HepG2 (cell line): ENCODE measurements at regions not wholly inside any gene's neighbourhood (a gene's known extent, or its start where the extent isn't known, plus 50 kb on each side); places are given as distances from the start of the nearest gene placed in this dataset.

Source experiments
- ATAC-seq: fragments of 200-7000 bp; cut with Tn5 transposase; 3 replicates; pipeline ENCODE4 v1.9.1; 2020; ENCODE audit warnings: mild to moderate bottlenecking, moderate library complexity
- BruUV-seq: library from RNA; stranded (reverse); fragments of 400-500 nt; replicated peaks from 2 replicates; lab custom pipeline; 2021; lab: Mats Ljungman, UMichigan
- CTCF ChIA-PET: fragments of 300-600 bp; formaldehyde crosslinking; extraction: SDS; loops from one replicate; lab custom pipeline; 2021; ENCODE audit warnings: low total read pairs, inconsistent platforms, low intra/inter-chr PET ratio; lab: Yijun Ruan, JAX
- POLR2A ChIA-PET: fragments of 350-600 bp; sonication (Branson Sonifier 250); formaldehyde crosslinking; loops from one replicate; lab custom pipeline; 2020; ENCODE audit warnings: antibody characterized with exemption, inconsistent platforms; lab: Yijun Ruan, JAX
- DNase-seq: peaks from one replicate; pipeline ENCODE4 v3.0.0-alpha.2; 2015; ENCODE audit warnings: low spot score
- FAIRE-seq: peaks from 3 replicates; lab custom pipeline; 2011; peaks lifted over from hg19 to GRCh38; lab: Jason Lieb, UNC
- H2AFZ ChIP-seq: one replicate; pipeline ENCODE4 v1.6.1; 2011; ENCODE audit warnings: low read length, inconsistent platforms
- H3K27ac ChIP-seq: fragments of 300-600 bp; 3 replicates; pipeline ENCODE4 v1.8.0; 2011; ENCODE audit warnings: mixed run types, mild to moderate bottlenecking, mixed read lengths, low read length, inconsistent platforms; ENCODE audit not compliant: insufficient read depth; ENCODE audit errors: extremely low read length
- H3K27me3 ChIP-seq, 2 experiments: fragments of 200-600 bp in 1 of 2; 2 replicates in 1 of 2; 3 replicates in 1 of 2; pipeline versions ENCODE4 v1.6.0 to v1.8.0; 2011; ENCODE audit warnings: low read length in 2 of 2, mild to moderate bottlenecking in 2 of 2, moderate library complexity in 2 of 2, inconsistent platforms in 1 of 2; ENCODE audit not compliant: insufficient read depth in 2 of 2, control insufficient read depth in 1 of 2
- H3K36me3 ChIP-seq, 2 experiments: fragments of 200-600 bp in 1 of 2; replicated peaks in 1 of 2; 2 replicates in 1 of 2; 3 replicates in 1 of 2; pipeline versions ENCODE4 v1.5.1 to v1.8.0; 2011; ENCODE audit warnings: low read length in 2 of 2, inconsistent platforms in 1 of 2; ENCODE audit not compliant: insufficient read depth in 2 of 2, control insufficient read depth in 1 of 2
- H3K4me1 ChIP-seq: 2 replicates; pipeline ENCODE4 v1.5.1; 2012; ENCODE audit warnings: low read length, inconsistent platforms; ENCODE audit not compliant: insufficient read depth
- H3K4me2 ChIP-seq: 2 replicates; pipeline ENCODE4 v1.6.0; 2011; ENCODE audit warnings: low read depth, low read length, inconsistent platforms
- H3K4me3 ChIP-seq, 3 experiments: fragments of 200-600 bp in 1 of 3; sonication (generic), shearing (Covaris generic) in 1 of 3; replicated peaks in 1 of 3; 2 replicates each; pipeline ENCODE4 v1.5.1; 2011 to 2016; ENCODE audit warnings: low read length in 3 of 3, inconsistent platforms in 2 of 3, low read depth in 2 of 3, mild to moderate bottlenecking in 2 of 3, control low read depth in 1 of 3, mixed read lengths in 1 of 3; ENCODE audit not compliant: insufficient read depth in 1 of 3
- H3K79me2 ChIP-seq: one replicate; pipeline ENCODE4 v1.6.1; 2011; ENCODE audit warnings: low read length, inconsistent platforms; ENCODE audit not compliant: insufficient read depth
- H3K9ac ChIP-seq: 2 replicates; pipeline ENCODE4 v1.6.0; 2011; ENCODE audit warnings: mild to moderate bottlenecking, low read depth, low read length, inconsistent platforms; ENCODE audit not compliant: insufficient read depth
- H3K9me3 ChIP-seq: 2 replicates; pipeline ENCODE4 v1.5.1; 2012; ENCODE audit warnings: mild to moderate bottlenecking, low read length
- H4K20me1 ChIP-seq: 2 replicates; pipeline ENCODE4 v1.6.0; 2011; ENCODE audit warnings: inconsistent platforms, mild to moderate bottlenecking, low read length, moderate library complexity; ENCODE audit not compliant: insufficient read depth
- DR1 ChIP-seq: sonication (generic); formaldehyde crosslinking; IDR thresholded peaks from 2 replicates; pipeline ENCODE4 v1.8.0; 2021; ENCODE audit warnings: mild to moderate bottlenecking, missing genetic modification reagents, inconsistent platforms
- GLI4 ChIP-seq: sonication (generic); formaldehyde crosslinking; IDR thresholded peaks from 2 replicates; pipeline ENCODE4 v1.5.1; 2020; ENCODE audit warnings: missing genetic modification reagents, mild to moderate bottlenecking, moderate library complexity, borderline replicate concordance
- HMG20B ChIP-seq: conservative IDR thresholded peaks from 2 replicates; pipeline ENCODE4 v1.6.1; 2016; ENCODE audit warnings: missing genetic modification reagents, missing compliant biosample characterization
- POLR2AphosphoS5 ChIP-seq: IDR thresholded peaks from 2 replicates; pipeline ENCODE4 v1.6.1; 2012; ENCODE audit warnings: low read depth, low read length
- PRPF4 ChIP-seq: fragments of 200-400 bp; formaldehyde crosslinking; IDR thresholded peaks from 2 replicates; pipeline ENCODE4 v1.6.1; 2016; ENCODE audit warnings: low read length, low read depth; ENCODE audit not compliant: poor library complexity, severe bottlenecking
- ZNF121 ChIP-seq: sonication (generic); formaldehyde crosslinking; IDR thresholded peaks from 2 replicates; pipeline ENCODE4 v1.5.0; 2020; ENCODE audit warnings: mild to moderate bottlenecking, missing genetic modification reagents
- ZNF281 ChIP-seq: sonication (generic); formaldehyde crosslinking; IDR thresholded peaks from 2 replicates; pipeline ENCODE4 v1.4.0; 2020; ENCODE audit warnings: missing genetic modification reagents, borderline replicate concordance
- ZNF556 ChIP-seq: sonication (generic); formaldehyde crosslinking; IDR thresholded peaks from 2 replicates; pipeline ENCODE4 v1.4.0; 2020; ENCODE audit warnings: mild to moderate bottlenecking, missing genetic modification reagents, borderline replicate concordance
- ZNF616 ChIP-seq: sonication (generic); formaldehyde crosslinking; IDR thresholded peaks from 2 replicates; pipeline ENCODE4 v1.5.0; 2020; ENCODE audit warnings: low read depth, mild to moderate bottlenecking, missing genetic modification reagents
- ZNF777 ChIP-seq: sonication (generic); formaldehyde crosslinking; IDR thresholded peaks from 2 replicates; pipeline ENCODE4 v1.4.0; 2020; ENCODE audit warnings: missing genetic modification reagents
- ZNF878 ChIP-seq: sonication (generic); formaldehyde crosslinking; IDR thresholded peaks from 2 replicates; pipeline ENCODE4 v1.8.1; 2023; ENCODE audit warnings: mild to moderate bottlenecking, missing genetic modification reagents, moderate library complexity
- WGBS: methylation state at CpG from one replicate; pipeline ENCODE4 v1.1.6; 2017; ENCODE audit warnings: low lambda C conversion rate; 5-methylcytosine and 5-hydroxymethylcytosine counted together
- in situ Hi-C: cut with HindIII; loops from 2 replicates; pipeline ENCODE4 v1.10.0; 2017; ENCODE audit warnings: low pct_unique_long_range_greater_than_20kb; ENCODE audit not compliant: extremely low pct_ligation_motif_present
- intact Hi-C: fragments of 100-400 bp; cut with micrococcal nuclease; formaldehyde crosslinking; loops from one replicate; pipeline ENCODE4 v1.10.0; 2022; ENCODE audit not compliant: unreplicated experiment
- TF ChIP-seq, protein P1 (sequence below): sonication (generic); formaldehyde crosslinking; IDR thresholded peaks from 2 replicates; pipeline ENCODE4 v1.4.0; 2020; ENCODE audit warnings: mild to moderate bottlenecking, missing genetic modification reagents

DNA sequence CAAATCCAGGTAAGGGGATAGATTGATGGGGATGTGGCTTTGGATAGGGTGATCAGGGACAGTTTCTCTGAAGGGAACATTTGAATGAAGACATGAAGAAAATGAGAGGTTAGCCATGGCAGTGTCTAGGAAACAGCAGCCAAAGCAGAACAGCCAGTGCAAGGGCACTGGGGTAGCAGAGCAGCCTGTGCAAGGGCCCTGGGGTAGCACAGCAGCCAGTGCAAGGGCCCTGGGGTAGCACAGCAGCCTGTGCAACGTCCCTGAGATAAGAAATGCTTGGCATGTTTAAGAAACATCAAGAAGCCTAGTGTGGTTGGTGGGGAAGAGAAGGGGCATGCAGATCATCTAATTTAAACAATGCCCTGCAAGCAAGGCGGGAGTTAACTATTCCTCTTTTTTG is 128.5 kb downstream of the IRX5 start:
- FAIRE-seq (no peak), ATAC-seq (no peak), DNase-seq (no peak)
- no peaks in the 10 kb centered on the region for H3K79me2 ChIP-seq
- CTCF ChIA-PET = no interaction called here
- H3K27me3 ChIP-seq = no peaks in the 10 kb centered on the region
- no peak overlapping the region for H3K27ac ChIP-seq
- H2AFZ ChIP-seq = no peak overlapping the region
- H3K4me1 ChIP-seq = no peaks in the 10 kb centered on the region
- 0% methylated on average over 2 of the region's 2 CpGs for WGBS
- H3K4me2 ChIP-seq = no peak overlapping the region
- no peaks in the 10 kb centered on the region for H3K36me3 ChIP-seq
- no peak overlapping the region for H3K9ac ChIP-seq
- H3K9me3 ChIP-seq = 0 out of 2 replicates have a peak, but pooled peaks cover 6% of the 10 kb centered on the region
- BruUV-seq = no TSS peak
- TF ChIP-seq ZNF616 (CRISPR knock-in tag) (no peak), ZNF121 (no peak), PRPF4 (no peak), DR1 (CRISPR knock-in tag) (no peak), ZNF556 (no peak), POLR2AphosphoS5 (no peak), ZNF281 (CRISPR knock-in tag) (no peak)
- POLR2A ChIA-PET = no interaction called here
- in situ Hi-C loops (no loop called here), intact Hi-C loops (no loop called here)
- H4K20me1 ChIP-seq = no peaks in the 10 kb centered on the region
- H3K4me3 ChIP-seq = no peak overlapping the region

DNA sequence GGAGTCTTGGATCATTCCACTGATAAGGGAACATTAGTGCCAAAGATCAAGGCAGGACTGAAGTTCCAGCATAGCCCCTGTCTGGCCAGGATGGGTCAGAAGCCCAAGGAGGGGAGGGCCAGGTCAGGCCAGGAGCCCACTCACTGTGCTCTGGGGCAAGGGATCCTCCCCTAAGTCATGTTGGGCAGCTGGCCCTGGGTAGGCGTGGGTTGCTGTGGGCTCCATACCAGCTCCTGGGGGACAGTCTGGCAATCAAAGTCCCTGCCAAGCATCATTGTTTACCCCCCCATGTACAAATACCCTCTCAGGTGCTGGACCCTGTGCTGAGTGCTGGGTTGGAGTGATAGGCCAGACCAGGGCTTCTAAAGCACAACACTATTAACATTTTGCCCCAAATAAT is 130.5 kb downstream of the IRX5 start:
- 17% methylated on average over 1 of the region's 1 CpG for WGBS
- ChIA-PET POLR2A (no interaction called here), CTCF (no interaction called here)
- no peak overlapping the region for H3K9ac ChIP-seq
- intact Hi-C loops (no loop called here), in situ Hi-C loops (no loop called here)
- no peak for FAIRE-seq
- no peaks in the 10 kb centered on the region for H3K9me3 ChIP-seq
- no peaks in the 10 kb centered on the region for H4K20me1 ChIP-seq
- H3K36me3 ChIP-seq = no peaks in the 10 kb centered on the region
- no TSS peak for BruUV-seq
- no peak overlapping the region for H3K4me2 ChIP-seq
- ATAC-seq = no peak
- no peak overlapping the region for H2AFZ ChIP-seq
- no peak for DNase-seq
- no peak overlapping the region for H3K27ac ChIP-seq
- no peaks in the 10 kb centered on the region for H3K79me2 ChIP-seq
- no peak overlapping the region for H3K4me3 ChIP-seq
- H3K4me1 ChIP-seq = no peaks in the 10 kb centered on the region
- H3K27me3 ChIP-seq = no peaks in the 10 kb centered on the region
- TF ChIP-seq ZNF777 (CRISPR knock-in tag) = no peak
- no peak for TF ChIP-seq ZNF878 (CRISPR knock-in tag)
- TF ChIP-seq HMG20B (CRISPR knock-in tag) = no peak
- no peak for TF ChIP-seq GLI4 (CRISPR knock-in tag)
- TF ChIP-seq, protein P1, sequence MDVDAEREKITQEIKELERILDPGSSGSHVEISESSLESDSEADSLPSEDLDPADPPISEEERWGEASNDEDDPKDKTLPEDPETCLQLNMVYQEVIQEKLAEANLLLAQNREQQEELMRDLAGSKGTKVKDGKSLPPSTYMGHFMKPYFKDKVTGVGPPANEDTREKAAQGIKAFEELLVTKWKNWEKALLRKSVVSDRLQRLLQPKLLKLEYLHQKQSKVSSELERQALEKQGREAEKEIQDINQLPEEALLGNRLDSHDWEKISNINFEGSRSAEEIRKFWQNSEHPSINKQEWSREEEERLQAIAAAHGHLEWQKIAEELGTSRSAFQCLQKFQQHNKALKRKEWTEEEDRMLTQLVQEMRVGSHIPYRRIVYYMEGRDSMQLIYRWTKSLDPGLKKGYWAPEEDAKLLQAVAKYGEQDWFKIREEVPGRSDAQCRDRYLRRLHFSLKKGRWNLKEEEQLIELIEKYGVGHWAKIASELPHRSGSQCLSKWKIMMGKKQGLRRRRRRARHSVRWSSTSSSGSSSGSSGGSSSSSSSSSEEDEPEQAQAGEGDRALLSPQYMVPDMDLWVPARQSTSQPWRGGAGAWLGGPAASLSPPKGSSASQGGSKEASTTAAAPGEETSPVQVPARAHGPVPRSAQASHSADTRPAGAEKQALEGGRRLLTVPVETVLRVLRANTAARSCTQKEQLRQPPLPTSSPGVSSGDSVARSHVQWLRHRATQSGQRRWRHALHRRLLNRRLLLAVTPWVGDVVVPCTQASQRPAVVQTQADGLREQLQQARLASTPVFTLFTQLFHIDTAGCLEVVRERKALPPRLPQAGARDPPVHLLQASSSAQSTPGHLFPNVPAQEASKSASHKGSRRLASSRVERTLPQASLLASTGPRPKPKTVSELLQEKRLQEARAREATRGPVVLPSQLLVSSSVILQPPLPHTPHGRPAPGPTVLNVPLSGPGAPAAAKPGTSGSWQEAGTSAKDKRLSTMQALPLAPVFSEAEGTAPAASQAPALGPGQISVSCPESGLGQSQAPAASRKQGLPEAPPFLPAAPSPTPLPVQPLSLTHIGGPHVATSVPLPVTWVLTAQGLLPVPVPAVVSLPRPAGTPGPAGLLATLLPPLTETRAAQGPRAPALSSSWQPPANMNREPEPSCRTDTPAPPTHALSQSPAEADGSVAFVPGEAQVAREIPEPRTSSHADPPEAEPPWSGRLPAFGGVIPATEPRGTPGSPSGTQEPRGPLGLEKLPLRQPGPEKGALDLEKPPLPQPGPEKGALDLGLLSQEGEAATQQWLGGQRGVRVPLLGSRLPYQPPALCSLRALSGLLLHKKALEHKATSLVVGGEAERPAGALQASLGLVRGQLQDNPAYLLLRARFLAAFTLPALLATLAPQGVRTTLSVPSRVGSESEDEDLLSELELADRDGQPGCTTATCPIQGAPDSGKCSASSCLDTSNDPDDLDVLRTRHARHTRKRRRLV = no peak
